ENCODE measurements at regions not wholly inside any gene's neighbourhood (a gene's known extent, or its start where the extent isn't known, plus 50 kb on each side); places are given as distances from the start of the nearest gene placed in this dataset.

GRCh38 chrX:6708041-6708440 lies 173.1 kb upstream of the VCX3A start:
- TF ChIP-seq EZH2 (IDR thresholded peaks at IDR 0.05; ENCODE audit: borderline replicate concordance): no peak
- TF ChIP-seq, protein P1, sequence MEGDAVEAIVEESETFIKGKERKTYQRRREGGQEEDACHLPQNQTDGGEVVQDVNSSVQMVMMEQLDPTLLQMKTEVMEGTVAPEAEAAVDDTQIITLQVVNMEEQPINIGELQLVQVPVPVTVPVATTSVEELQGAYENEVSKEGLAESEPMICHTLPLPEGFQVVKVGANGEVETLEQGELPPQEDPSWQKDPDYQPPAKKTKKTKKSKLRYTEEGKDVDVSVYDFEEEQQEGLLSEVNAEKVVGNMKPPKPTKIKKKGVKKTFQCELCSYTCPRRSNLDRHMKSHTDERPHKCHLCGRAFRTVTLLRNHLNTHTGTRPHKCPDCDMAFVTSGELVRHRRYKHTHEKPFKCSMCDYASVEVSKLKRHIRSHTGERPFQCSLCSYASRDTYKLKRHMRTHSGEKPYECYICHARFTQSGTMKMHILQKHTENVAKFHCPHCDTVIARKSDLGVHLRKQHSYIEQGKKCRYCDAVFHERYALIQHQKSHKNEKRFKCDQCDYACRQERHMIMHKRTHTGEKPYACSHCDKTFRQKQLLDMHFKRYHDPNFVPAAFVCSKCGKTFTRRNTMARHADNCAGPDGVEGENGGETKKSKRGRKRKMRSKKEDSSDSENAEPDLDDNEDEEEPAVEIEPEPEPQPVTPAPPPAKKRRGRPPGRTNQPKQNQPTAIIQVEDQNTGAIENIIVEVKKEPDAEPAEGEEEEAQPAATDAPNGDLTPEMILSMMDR (IDR thresholded peaks at IDR 0.05; ENCODE audit: poor library complexity): no peak
- no peak for TF ChIP-seq EZH2phosphoT487 (IDR thresholded peaks at IDR 0.05; ENCODE audit: low read depth, severe bottlenecking, unreplicated experiment)

Data from hepatocyte (in vitro differentiated cells).